LNCaP clone FGC (cell line): ENCODE measurements at regions not wholly inside any gene's neighbourhood (a gene's known extent, or its start where the extent isn't known, plus 50 kb on each side); places are given as distances from the start of the nearest gene placed in this dataset.

Source experiments
- DNase-seq: peaks from one replicate; pipeline ENCODE4 v3.0.0-alpha.2; 2011; ENCODE audit warnings: low read depth
- H3K4me3 ChIP-seq: 2 replicates; pipeline ENCODE4 v1.5.1; 2011; ENCODE audit warnings: mild to moderate bottlenecking, low read depth, low read length, control low read depth
- TF ChIP-seq, protein P1 (sequence below): IDR thresholded peaks from 2 replicates; pipeline ENCODE4 v1.5.1; 2012; ENCODE audit warnings: mild to moderate bottlenecking; ENCODE audit not compliant: control insufficient read depth, insufficient read depth; ENCODE audit errors: extremely low read depth

GRCh38 chr1:80869299-80869698, 931.4 kb upstream of the ADGRL2 start:
- TF ChIP-seq, protein P1, sequence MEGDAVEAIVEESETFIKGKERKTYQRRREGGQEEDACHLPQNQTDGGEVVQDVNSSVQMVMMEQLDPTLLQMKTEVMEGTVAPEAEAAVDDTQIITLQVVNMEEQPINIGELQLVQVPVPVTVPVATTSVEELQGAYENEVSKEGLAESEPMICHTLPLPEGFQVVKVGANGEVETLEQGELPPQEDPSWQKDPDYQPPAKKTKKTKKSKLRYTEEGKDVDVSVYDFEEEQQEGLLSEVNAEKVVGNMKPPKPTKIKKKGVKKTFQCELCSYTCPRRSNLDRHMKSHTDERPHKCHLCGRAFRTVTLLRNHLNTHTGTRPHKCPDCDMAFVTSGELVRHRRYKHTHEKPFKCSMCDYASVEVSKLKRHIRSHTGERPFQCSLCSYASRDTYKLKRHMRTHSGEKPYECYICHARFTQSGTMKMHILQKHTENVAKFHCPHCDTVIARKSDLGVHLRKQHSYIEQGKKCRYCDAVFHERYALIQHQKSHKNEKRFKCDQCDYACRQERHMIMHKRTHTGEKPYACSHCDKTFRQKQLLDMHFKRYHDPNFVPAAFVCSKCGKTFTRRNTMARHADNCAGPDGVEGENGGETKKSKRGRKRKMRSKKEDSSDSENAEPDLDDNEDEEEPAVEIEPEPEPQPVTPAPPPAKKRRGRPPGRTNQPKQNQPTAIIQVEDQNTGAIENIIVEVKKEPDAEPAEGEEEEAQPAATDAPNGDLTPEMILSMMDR, result no peak
- DNase-seq, result no peak
- H3K4me3 ChIP-seq, result no peak overlapping the region

GRCh38 chr1:80847904-80848303, 952.8 kb upstream of the ADGRL2 start:
- no peak for DNase-seq
- no peak overlapping the region for H3K4me3 ChIP-seq
- TF ChIP-seq, protein P1, result no peak

DNA sequence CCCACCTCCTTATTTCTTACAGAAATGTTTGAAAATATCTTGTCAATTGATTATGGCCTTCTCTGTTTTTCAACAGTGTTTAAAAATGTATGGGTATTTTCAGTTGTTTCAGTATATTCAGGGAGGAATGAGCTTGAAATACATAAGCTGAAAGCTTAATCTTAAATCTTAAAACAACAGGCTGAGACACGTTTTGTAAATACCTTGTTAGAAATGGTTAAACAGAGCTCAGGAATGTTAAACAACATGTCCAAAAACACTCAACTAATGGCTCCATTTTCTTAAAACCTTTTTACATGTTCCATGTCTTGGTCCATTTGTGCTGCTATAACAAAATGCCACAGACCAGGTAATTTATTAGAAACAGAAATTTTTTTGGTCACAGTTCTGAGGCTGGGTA, 953.8 kb upstream of the ADGRL2 start:
- TF ChIP-seq, protein P1, result no peak
- no peak overlapping the region for H3K4me3 ChIP-seq
- no peak for DNase-seq

GRCh38 chr1:80842796-80843195, 957.9 kb upstream of the ADGRL2 start:
- no peak overlapping the region for H3K4me3 ChIP-seq
- TF ChIP-seq, protein P1, result no peak

DNA sequence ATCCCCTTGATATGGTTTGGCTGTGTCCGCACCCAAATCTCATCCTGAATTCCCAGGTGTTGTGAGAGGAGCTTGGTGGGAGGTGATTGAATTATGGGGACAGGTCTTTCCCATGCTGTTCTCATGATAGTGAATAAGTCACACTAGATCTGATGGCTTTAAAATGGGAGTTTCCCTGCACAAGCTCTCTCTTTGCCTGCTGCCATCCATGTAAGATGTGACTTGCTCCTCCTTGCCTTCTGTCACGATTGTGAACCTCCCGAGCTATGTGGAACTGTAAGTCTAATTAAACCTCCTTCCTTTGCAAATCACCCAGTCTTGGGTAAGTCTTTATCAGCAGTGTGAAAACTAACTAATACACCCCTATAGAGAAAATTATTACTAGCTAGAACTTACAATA, 959.5 kb upstream of the ADGRL2 start:
- TF ChIP-seq, protein P1, result no peak
- no peak overlapping the region for H3K4me3 ChIP-seq
- no peak for DNase-seq

More at GRCh38 chr1:80842796-80843195, 957.9 kb upstream of the ADGRL2 start:
- no peak for DNase-seq

DNA sequence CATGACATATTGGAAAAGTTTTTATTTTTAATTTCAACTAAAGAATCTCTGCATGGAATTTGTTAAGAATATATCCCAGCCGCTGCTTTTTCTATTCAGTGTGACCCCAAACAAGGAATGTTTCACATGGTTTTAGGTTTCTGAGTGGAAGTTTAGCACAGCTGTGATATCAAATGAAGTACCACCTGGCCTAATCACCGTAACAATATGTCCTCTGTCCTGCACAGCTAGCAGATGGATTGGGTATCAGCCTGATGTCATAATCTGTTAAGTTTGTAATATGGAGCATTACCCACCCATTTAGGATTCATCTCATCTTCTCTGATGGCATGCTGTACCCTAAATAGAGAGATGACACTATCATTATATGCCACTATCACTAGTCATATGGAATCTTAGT, 963.7 kb upstream of the ADGRL2 start:
- no peak for DNase-seq
- TF ChIP-seq, protein P1, result no peak
- H3K4me3 ChIP-seq, result no peak overlapping the region

GRCh38 chr1:80836505-80836904, 964.2 kb upstream of the ADGRL2 start:
- TF ChIP-seq, protein P1, result no peak
- DNase-seq, result no peak
- H3K4me3 ChIP-seq, result no peak overlapping the region
